ENCODE measurements at regions not wholly inside any gene's neighbourhood (a gene's known extent, or its start where the extent isn't known, plus 50 kb on each side); places are given as distances from the start of the nearest gene placed in this dataset.

- Mint-ChIP-seq H3K27ac (no peak overlapping the region), H3K27me3 (ENCODE audit: low read depth) (no peaks in the 10 kb centered on the region), H3K9me3 (peaks cover 29% of the 10 kb centered on the region), H3K36me3 (ENCODE audit: low read depth) (peaks cover 19% of the 10 kb centered on the region), H3K4me1 (peaks cover 24% of the 10 kb centered on the region), H3K4me3 (no peak overlapping the region)
- no peak for TF ChIP-seq CTCF (IDR thresholded peaks at IDR 0.05; ENCODE audit: unreplicated experiment in 3 of 3)
Observed at GRCh38 chr6:156030053-156030452, 574.4 kb upstream of the NOX3 start.

GRCh38 chr6:156029286-156029985 lies 573.8 kb upstream of the NOX3 start:
- no peak for TF ChIP-seq CTCF (IDR thresholded peaks at IDR 0.05; ENCODE audit: unreplicated experiment in 3 of 3)
- peaks cover 33% of the 10 kb centered on the region for H3K9me3 Mint-ChIP-seq
- H3K4me3 Mint-ChIP-seq, result no peak overlapping the region
- H3K27ac Mint-ChIP-seq, result peak overlapping the region; percentile 23 to 57 (median 42)
- H3K36me3 Mint-ChIP-seq (ENCODE audit: low read depth), result peaks cover 20% of the 10 kb centered on the region
- H3K27me3 Mint-ChIP-seq (ENCODE audit: low read depth), result no peaks in the 10 kb centered on the region
- peaks cover 24% of the 10 kb centered on the region for H3K4me1 Mint-ChIP-seq

DNA sequence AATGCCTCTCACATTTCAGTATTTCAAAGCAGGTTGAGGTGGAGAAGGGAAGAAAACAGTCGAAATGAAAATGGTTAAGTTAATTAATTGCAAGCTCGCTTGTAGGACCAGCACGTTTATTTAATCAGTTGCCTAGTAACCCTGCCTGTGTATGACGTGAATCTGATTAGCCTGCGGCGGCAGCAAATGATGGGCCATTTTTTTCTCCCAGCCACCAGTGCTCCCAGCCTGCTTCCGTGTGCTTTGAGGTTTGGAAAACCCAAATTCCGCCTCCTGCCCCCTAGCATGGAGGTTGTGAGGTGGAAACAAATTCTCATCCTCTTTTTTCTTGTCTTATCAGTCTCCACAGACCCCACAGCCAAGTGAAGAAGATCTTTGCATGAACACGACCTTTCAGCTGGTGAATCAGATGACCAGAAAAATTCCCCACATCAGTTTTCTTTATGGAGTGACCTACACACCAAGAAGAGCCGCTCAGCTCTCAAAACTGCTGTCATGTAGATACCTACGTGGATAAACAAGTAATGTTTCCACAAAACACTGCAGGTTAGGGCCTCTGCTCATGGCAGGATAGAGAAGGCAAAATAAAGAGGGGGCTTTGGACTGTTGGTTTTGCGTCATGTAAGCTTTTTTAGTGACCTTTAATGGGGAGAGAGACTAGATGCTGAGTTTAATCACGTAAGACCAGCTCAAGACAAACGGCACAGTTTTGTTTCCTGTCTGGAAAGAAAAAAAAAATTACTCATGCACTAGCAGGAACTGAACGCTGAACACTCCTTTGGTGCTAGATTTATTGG lies 572.9 kb upstream of the NOX3 start:
- Mint-ChIP-seq H3K36me3 (ENCODE audit: low read depth) (peaks cover 21% of the 10 kb centered on the region), H3K27me3 (ENCODE audit: low read depth) (no peaks in the 10 kb centered on the region), H3K4me1 (peaks cover 24% of the 10 kb centered on the region), H3K27ac (peak overlapping the region; percentile 23 to 57 (median 42)), H3K4me3 (no peak overlapping the region), H3K9me3 (peaks cover 33% of the 10 kb centered on the region)
- TF ChIP-seq CTCF (IDR thresholded peaks at IDR 0.05; ENCODE audit: unreplicated experiment in 3 of 3), result no peak

DNA sequence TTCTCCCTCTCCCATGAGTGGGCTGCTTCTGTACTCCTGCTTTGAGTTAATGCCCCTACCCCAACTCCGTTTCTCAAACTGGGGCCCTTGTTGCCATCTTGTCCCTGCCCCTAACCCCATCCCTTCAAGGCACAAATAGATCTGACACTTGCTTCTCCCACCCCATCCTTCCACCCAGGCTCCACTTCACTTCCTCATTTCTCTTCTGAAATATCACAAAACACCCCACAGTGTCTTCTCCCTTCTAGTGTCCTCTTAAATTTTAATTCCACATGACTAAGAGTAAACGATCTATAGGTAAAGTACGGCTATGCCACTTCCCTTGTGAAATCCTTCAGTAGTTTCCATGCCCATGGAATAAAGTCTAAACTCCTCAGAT lies 571.6 kb upstream of the NOX3 start:
- Mint-ChIP-seq H3K4me1 (peaks cover 24% of the 10 kb centered on the region), H3K9me3 (peaks cover 31% of the 10 kb centered on the region), H3K36me3 (ENCODE audit: low read depth) (peaks cover 18% of the 10 kb centered on the region), H3K27ac (peak overlapping the region; percentile 62 to 73 (median 64)), H3K27me3 (ENCODE audit: low read depth) (no peaks in the 10 kb centered on the region), H3K4me3 (no peak overlapping the region)
- TF ChIP-seq CTCF (IDR thresholded peaks at IDR 0.05; ENCODE audit: unreplicated experiment in 3 of 3), result no peak

GRCh38 chr6:156026486-156027247 lies 571.0 kb upstream of the NOX3 start:
- peaks cover 28% of the 10 kb centered on the region for H3K9me3 Mint-ChIP-seq
- TF ChIP-seq CTCF (IDR thresholded peaks at IDR 0.05; ENCODE audit: unreplicated experiment in 3 of 3), result no peak
- peak overlapping the region; percentile 62 to 84 (median 73) for H3K27ac Mint-ChIP-seq
- H3K27me3 Mint-ChIP-seq (ENCODE audit: low read depth), result no peaks in the 10 kb centered on the region
- H3K4me1 Mint-ChIP-seq, result peaks cover 24% of the 10 kb centered on the region
- H3K4me3 Mint-ChIP-seq, result peak overlapping the region in 1 of 3 experiments; percentile 3
- peaks cover 15% of the 10 kb centered on the region for H3K36me3 Mint-ChIP-seq (ENCODE audit: low read depth)
